OCI-LY7 (cell line): ENCODE measurements at regions not wholly inside any gene's neighbourhood (a gene's known extent, or its start where the extent isn't known, plus 50 kb on each side); places are given as distances from the start of the nearest gene placed in this dataset.

ENCODE experiments used
- CTCF ChIP-seq: fragments of 200-600 bp; sonication (generic); conservative IDR thresholded peaks from 2 replicates; pipeline ENCODE4 v1.5.1; 2014; ENCODE audit warnings: mild to moderate bottlenecking, antibody characterized with exemption, low read length, moderate library complexity, mixed read lengths
- EZH2phosphoT487 ChIP-seq: fragments of 200-600 bp; sonication (generic); IDR thresholded peaks from 2 replicates; pipeline ENCODE4 v1.6.1; 2018; ENCODE audit warnings: low read depth, borderline replicate concordance, mild to moderate bottlenecking, mixed run types, antibody characterized with exemption, low read length, moderate library complexity, mixed read lengths

DNA sequence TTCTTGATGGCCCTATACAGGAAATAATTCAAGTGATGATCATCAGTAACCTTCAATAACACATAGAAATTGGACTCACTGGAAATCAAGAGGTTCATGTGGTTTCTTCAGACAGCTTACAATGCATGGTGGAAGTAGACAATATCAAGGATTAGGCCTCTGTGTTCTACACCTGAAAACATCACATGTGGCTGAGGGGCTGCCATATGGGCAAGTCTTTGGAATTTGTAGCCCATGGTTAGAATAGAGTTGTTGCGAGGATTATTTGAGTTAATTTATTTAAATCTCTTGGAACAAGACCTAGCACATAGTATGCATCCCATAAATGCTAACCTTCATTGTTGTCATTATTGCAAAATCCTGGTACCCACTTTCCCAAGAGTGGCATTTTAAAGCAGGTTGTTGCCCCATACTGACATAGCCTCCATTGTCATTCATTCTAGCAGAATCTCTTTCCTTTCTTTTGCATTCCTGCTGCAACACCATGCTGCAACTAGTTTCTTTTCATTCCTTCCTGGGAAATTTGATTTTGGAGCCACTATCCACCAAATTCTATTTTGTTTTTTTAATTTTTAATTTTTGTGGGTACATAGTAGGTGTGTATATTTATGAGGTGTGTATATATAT lies 352.7 kb upstream of the NAV3 start:
- no peak for TF ChIP-seq CTCF
- no peak for TF ChIP-seq EZH2phosphoT487
